ENCODE measurements at regions not wholly inside any gene's neighbourhood (a gene's known extent, or its start where the extent isn't known, plus 50 kb on each side); places are given as distances from the start of the nearest gene placed in this dataset.
"Not testable (repeated sequence)": the region's sequence is repeated elsewhere in the genome, so short reads cannot be mapped to it uniquely, and the experiment has no call there.

DNA sequence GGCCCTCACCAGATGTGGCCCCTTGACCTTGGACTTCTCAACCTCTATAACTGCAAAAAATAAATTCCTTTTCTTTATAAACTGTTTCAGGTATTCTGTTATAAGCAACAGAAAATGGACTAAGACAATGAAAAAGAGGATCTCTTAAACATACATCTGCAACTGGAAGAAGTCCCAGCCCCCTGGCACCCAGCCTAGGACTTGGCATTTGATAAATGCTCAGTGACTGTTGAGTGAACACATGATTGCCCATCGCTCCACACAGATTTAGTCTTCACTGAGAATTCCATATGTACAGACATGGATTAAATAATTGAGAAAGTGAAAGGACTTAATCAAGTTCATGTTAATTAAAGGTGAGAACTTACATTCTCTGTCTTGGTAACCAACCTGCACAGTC, 344.9 kb upstream of the RUNX1 start:
- H3K9me3 Mint-ChIP-seq = peaks cover 0 to 2% (median 0%) of the 10 kb centered on the region in 9 donors
- DNase-seq = no peak
- H3K27me3 Mint-ChIP-seq = peaks cover 0 to 3% (median 0%) of the 10 kb centered on the region in 5 donors
- H3K4me3 Mint-ChIP-seq = no peak overlapping the region
- ATAC-seq = no peak
- peaks cover 0 to 3% (median 0%) of the 10 kb centered on the region in 4 donors for H3K4me1 Mint-ChIP-seq
- POLR2A ChIA-PET = no interaction called here
- peaks cover 0 to under 1% (median 0%) of the 10 kb centered on the region in 3 donors for H3K36me3 Mint-ChIP-seq
- H3K27ac Mint-ChIP-seq = no peak overlapping the region

DNA sequence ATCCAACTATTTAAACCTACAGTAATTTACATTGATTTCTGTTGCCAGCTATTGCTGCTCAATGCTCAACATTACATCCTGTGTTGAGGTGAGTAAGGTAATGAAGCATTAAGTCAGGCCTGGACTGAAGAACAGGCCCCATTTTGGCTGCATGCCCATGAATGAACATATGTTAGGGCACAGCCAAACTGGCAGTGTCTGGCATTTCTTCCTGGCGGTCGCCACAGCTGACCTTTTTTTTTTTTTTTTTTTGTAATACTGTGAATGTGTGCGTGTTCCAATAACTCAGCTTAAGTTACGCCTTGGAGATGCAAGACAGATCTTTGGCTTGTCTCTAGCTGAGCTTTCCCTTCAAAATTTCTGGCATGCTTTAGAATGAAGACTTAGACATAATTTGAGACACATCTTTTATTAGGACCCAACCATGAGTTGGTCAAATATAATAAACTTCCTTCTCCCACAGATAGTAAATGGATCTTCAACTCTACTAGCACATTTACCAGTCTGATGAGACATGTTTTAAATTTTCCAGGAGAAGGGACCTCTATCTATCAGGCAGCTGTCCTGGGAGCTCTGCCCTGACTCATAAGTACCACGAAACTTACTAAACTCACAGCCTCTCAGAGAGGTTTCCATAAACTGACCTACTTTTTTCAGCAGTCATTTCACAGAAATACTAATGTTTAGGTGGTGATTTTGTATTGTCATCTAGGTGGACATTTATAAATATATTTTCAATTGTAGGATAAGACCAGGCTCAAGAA, 341.1 kb upstream of the RUNX1 start:
- Mint-ChIP-seq H3K9me3 (peaks cover 0 to 11% (median 3%) of the 10 kb centered on the region in 9 donors), H3K27me3 (no peaks in the 10 kb centered on the region), H3K36me3 (peaks cover 0 to 9% (median 5%) of the 10 kb centered on the region in 3 donors), H3K4me3 (no peak overlapping the region), H3K4me1 (no peaks in the 10 kb centered on the region), H3K27ac (no peak overlapping the region)
- DNase-seq (no peak), ATAC-seq (no peak)
- POLR2A ChIA-PET = no interaction called here

DNA sequence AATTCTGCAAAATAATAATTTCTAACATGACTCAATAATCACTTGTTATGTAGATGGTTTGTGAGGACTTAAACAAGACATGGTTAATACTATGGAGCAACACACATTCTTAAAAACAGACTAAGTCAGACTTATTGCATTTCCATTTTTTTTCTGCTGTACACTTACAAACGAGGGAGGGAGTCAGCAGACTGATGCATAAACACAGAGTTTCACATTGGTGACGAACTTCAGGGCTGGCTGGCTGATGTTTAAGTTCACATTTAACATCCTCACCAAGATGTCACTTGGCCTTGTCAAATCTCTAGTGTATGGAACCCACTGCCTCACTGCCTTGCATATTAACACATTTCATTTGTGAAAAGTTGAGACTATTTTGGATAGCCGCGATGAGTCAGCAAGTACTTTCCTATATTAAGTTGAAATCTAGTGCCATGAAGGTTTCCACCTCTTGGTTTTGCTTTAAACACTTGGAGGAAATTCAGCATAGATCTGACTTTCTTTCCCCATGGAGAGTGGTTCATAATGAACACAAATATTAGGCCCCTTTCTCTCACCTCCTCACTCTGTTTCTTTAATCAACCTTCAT, 337.5 kb upstream of the RUNX1 start:
- Mint-ChIP-seq H3K27me3 (peaks cover 0 to 2% (median 0%) of the 10 kb centered on the region in 5 donors), H3K4me1 (no peaks in the 10 kb centered on the region), H3K36me3 (peaks cover 0 to 9% (median 6%) of the 10 kb centered on the region in 3 donors), H3K9me3 (peaks cover 0 to 11% (median 3%) of the 10 kb centered on the region in 9 donors), H3K27ac (no peak overlapping the region), H3K4me3 (no peak overlapping the region)
- ATAC-seq (no peak), DNase-seq (no peak)
- POLR2A ChIA-PET = no interaction called here

DNA sequence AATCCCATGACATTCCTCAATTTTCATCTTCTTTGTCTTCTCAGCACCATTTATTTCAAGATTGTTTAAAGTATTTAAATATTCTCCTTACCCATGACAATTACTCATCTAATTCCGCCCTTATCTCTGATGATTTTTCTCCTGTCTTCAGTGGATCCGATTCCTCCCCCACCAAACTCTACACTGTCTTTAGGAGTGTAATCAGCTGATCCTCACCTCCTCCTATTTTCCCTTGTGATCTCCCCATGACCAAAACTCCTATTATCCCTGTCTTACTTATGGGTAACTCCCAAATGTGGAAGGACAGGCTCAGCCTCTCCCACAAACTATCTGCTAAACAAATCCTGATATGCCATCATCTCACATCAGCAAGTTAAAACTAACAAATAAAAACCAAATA, 335.3 kb upstream of the RUNX1 start:
- no peaks in the 10 kb centered on the region for H3K4me1 Mint-ChIP-seq
- H3K4me3 Mint-ChIP-seq = no peak overlapping the region
- peaks cover 0 to 2% (median 0%) of the 10 kb centered on the region in 5 donors for H3K27me3 Mint-ChIP-seq
- H3K9me3 Mint-ChIP-seq = peaks cover 0 to 10% (median 3%) of the 10 kb centered on the region in 9 donors
- ATAC-seq (no peak), DNase-seq (no peak)
- peaks cover 0 to 9% (median 6%) of the 10 kb centered on the region in 3 donors for H3K36me3 Mint-ChIP-seq
- POLR2A ChIA-PET = no interaction called here
- no peak overlapping the region for H3K27ac Mint-ChIP-seq

DNA sequence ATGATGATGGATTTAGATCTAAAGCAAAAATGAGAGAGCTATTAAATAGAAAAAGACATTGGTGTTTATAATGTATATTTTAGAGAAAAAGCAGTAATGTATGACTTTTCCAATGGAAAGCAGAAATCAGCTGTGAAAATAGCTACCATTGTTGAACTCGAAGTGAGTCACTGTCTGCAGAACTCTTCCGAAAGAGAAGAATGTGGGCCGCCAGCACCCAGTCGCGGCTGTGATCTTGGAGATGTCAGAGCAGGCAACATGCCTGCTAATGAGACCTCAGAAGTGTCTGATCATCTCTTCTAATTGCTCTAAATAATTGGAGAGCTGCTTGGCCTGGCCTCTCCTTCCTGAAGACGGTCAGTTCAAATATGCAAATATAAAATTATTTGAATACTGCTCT, 333.6 kb upstream of the RUNX1 start:
- no peak overlapping the region for H3K27ac Mint-ChIP-seq
- peaks cover 0 to 4% (median 0%) of the 10 kb centered on the region in 5 donors for H3K27me3 Mint-ChIP-seq
- ATAC-seq = no peak
- H3K36me3 Mint-ChIP-seq = peaks cover 0 to 1% (median 0%) of the 10 kb centered on the region in 3 donors
- DNase-seq = no peak
- H3K9me3 Mint-ChIP-seq = peaks cover 0 to under 1% (median 0%) of the 10 kb centered on the region in 9 donors
- POLR2A ChIA-PET = no interaction called here
- H3K4me1 Mint-ChIP-seq = no peaks in the 10 kb centered on the region
- no peak overlapping the region for H3K4me3 Mint-ChIP-seq

DNA sequence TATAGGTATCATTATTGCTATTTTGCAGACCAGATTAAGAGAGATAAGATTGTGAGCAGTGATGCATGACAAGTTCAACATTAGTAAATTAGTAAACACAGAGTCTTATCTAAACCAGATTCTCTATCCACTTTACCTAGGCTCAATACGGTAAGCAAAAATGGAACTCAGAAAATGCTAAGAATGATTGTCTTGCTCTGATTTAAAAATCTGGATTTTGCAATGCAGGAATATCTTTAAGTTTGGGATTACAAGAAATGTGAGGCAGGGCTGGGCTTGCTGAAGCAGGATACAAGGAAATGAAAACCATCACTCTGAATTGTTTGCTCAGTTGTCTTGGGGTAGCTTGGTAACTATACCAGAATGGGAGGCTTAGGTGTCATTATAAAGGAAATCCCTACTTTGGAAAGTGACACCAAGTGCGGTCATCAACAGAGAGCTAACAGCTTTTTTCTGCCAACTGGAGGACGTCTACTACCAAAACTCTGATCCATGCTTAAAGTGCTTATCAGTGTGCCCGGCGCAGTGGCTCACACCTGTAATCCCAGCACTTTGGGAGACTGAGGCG, 332.7 kb upstream of the RUNX1 start:
- Mint-ChIP-seq H3K4me3 (no peak overlapping the region), H3K4me1 (no peaks in the 10 kb centered on the region), H3K27me3 (peaks cover 0 to 4% (median 0%) of the 10 kb centered on the region in 5 donors), H3K9me3 (no peaks in the 10 kb centered on the region), H3K36me3 (peaks cover 0 to 1% (median 0%) of the 10 kb centered on the region in 3 donors), H3K27ac (no peak overlapping the region)
- no peak for ATAC-seq
- no peak for DNase-seq
- POLR2A ChIA-PET = no interaction called here

DNA sequence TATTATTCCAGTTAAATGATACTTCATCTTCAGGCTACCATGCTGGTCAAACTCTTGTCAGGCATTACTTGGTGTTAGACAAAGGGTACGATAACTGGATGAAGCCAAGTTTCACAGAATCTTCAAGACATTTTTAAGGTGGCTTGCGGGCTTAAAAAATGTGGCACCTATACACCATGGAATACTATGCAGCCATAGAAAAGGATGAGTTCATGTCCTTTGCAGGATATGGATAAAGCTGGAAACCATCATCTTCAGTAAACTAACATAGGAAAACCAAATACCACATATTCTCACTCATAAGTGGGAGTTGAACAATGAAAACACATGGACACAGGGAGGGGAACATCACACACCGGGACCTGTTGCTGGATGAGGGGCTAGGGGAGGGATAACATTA, 331.2 kb upstream of the RUNX1 start:
- ATAC-seq, H3K36me3 Mint-ChIP-seq, H3K4me3 Mint-ChIP-seq, H3K9me3 Mint-ChIP-seq, H3K4me1 Mint-ChIP-seq, DNase-seq, H3K27ac Mint-ChIP-seq, H3K27me3 Mint-ChIP-seq, POLR2A ChIA-PET: not testable (repeated sequence)

DNA sequence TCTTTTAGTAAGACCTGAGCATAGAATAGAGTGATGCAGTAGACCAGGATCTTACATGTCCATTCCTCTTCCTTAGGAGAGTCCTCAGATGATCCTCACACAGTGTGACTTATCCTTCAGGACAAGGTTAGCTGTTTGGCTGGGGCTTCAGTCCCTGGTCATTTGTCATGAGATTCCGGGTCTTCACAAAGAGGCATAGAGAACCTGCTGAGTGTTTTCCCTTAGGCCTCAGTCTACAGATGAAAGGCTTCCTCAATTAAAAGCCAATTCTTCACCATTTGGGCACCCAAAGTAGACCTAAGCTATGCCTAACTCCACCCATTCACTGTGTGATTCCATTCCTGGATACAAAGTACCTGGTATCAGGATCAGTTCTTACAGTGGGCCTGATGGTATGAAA, 329.8 kb upstream of the RUNX1 start:
- Mint-ChIP-seq H3K9me3 (no peaks in the 10 kb centered on the region), H3K4me1 (no peaks in the 10 kb centered on the region), H3K4me3 (no peak overlapping the region), H3K36me3 (peaks cover 0 to 1% (median 0%) of the 10 kb centered on the region in 3 donors), H3K27me3 (peaks cover 0 to 2% (median 0%) of the 10 kb centered on the region in 5 donors), H3K27ac (no peak overlapping the region)
- ATAC-seq (no peak), DNase-seq (no peak)
- POLR2A ChIA-PET = no interaction called here

DNA sequence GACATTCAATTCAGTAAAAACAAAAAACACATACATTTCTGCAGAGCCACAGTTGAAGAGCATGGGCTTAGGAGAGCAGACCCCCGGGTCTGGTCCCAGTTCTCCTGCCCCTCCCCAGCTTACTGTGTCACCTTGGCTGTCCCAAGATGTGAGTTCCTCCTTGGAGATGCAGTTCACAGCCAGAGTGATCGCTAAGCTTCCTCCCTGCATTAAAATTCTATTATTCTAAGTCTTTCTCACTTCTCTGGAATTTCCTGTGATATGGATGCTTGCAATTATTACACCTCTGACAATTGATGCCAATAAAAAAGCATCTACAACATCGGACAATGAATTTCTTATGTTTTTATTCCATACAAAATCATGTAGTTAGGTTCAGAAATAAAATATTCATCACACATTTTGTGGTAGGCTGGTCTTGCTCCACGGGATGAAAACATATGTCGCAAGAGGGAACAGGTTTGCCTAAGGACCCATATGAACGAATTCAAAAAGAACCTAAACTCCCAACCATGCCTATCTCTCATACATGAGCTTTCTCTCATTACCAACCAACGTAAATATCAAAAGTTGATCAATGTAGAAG, 328.5 kb upstream of the RUNX1 start:
- ATAC-seq (no peak), DNase-seq (no peak)
- no peaks in the 10 kb centered on the region for H3K36me3 Mint-ChIP-seq
- POLR2A ChIA-PET = interaction anchor here (0.6 kb wide), 1 partner anchor 449 kb away, joined by 4 read pairs; no protein-coding TSS in a partner anchor
- H3K27me3 Mint-ChIP-seq = peaks cover 0 to 2% (median 0%) of the 10 kb centered on the region in 5 donors
- H3K9me3 Mint-ChIP-seq = no peaks in the 10 kb centered on the region
- H3K4me1 Mint-ChIP-seq = no peaks in the 10 kb centered on the region
- H3K4me3 Mint-ChIP-seq = no peak overlapping the region
- H3K27ac Mint-ChIP-seq = no peak overlapping the region

DNA sequence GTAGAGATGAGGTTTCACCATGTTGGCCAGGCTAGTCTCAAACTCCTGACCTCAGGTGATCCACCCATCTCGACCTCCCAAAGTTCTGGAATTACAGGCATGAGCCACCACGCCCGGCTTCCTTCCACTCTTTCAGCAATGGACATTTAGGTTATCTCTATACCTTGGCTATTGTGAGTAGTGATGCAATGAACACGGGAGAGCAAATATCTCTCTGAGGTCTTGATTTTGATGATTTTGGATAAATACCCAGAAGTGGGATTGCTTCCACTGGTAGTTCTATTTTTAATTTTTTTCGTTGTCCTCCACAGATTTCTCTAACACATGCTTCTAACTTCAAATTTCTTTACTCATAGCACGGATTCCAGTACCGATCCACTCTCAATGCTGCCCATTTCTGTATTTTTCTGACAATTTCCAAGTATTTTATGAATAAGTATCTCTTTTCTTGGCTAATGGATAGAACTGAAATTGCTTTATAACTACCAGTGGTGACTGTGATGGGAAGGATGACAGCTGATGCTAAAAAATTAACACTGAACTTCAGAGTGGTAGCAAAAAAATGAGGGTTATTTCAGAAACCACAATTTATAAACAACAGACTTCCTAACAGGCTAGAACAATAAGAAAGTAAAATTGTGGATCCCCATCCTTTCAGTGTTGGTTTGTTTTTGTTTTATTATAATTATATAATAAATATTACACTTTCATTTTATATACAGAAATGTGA, 327.5 kb upstream of the RUNX1 start:
- Mint-ChIP-seq H3K4me1 (no peaks in the 10 kb centered on the region), H3K27me3 (peaks cover 0 to 2% (median 0%) of the 10 kb centered on the region in 5 donors), H3K27ac (no peak overlapping the region), H3K36me3 (no peaks in the 10 kb centered on the region), H3K4me3 (no peak overlapping the region), H3K9me3 (no peaks in the 10 kb centered on the region)
- DNase-seq (no peak), ATAC-seq (no peak)
- POLR2A ChIA-PET = interaction anchor here (0.7 kb wide), 1 partner anchor 443 kb away, joined by 3 read pairs; no protein-coding TSS in a partner anchor

DNA sequence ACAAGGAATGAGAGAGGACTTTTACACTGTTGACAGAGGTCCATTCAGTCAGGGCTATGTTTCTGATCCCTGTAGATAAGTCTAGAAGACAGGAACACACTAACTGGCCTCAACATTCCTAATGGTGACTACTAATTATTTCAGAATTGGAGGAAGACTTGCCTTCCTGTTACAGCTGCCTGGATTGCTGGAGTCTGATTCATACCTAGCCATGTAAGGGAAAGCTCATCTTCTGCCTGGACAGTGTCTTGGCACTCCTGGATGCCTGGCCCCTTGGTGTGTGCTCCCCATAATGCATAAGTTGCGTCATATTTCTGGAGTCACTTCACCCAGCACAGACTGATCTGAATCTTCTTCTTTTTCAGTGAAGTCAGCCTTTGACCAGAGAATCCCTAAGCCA, 326.0 kb upstream of the RUNX1 start:
- Mint-ChIP-seq H3K9me3 (no peaks in the 10 kb centered on the region), H3K4me1 (no peaks in the 10 kb centered on the region), H3K27me3 (peaks cover 0 to 2% (median 0%) of the 10 kb centered on the region in 5 donors), H3K27ac (no peak overlapping the region), H3K4me3 (no peak overlapping the region), H3K36me3 (no peaks in the 10 kb centered on the region)
- POLR2A ChIA-PET = no interaction called here
- ATAC-seq (no peak), DNase-seq (no peak)

DNA sequence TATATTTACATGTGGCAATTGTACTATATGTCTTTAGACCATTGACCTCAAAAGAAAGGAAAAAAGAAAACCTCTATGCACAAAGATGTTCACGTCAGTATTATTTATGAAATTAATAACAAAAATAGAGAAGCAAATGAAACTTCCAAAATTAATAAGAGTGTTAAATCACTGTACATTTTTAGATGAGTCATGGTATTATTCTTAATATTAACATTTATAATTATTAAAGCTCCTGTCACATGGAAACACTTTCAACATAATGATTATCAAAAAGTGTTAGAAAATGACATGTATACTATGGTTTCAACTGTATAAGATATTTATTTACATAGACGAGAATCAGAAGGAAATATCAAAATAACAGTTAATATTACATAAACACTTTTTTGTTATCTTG, 324.9 kb upstream of the RUNX1 start:
- H3K27ac Mint-ChIP-seq = no peak overlapping the region
- H3K36me3 Mint-ChIP-seq = no peaks in the 10 kb centered on the region
- H3K4me3 Mint-ChIP-seq = no peak overlapping the region
- DNase-seq (no peak), ATAC-seq (no peak)
- POLR2A ChIA-PET = no interaction called here
- peaks cover 0 to 2% (median 0%) of the 10 kb centered on the region in 5 donors for H3K27me3 Mint-ChIP-seq
- no peaks in the 10 kb centered on the region for H3K4me1 Mint-ChIP-seq
- H3K9me3 Mint-ChIP-seq = no peaks in the 10 kb centered on the region

All from naive thymus-derived CD8-positive, alpha-beta T cell (primary cell).